ENCODE measurements at regions not wholly inside any gene's neighbourhood (a gene's known extent, or its start where the extent isn't known, plus 50 kb on each side); places are given as distances from the start of the nearest gene placed in this dataset.

DNA sequence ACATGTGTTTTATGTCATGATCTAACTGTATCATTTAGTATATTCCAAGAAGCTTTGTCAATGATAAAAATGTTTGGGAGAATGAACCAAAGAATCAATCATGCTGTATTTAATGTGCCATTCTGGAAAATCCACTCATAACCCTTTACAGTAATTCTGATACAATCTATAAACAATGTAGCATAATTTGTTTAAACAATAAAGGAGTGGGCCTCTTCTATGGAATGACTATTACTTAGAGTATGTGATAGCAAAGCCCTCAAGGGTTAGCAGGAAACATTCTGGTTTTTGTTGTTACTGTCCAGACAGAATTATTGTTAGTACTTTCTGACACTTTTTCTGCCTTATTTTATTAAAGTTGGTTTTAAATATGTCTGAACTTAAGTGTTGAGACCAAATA is 1073.1 kb downstream of the SLITRK5 start:
- Histone ChIP-seq H3K36me3 (no peaks in the 10 kb centered on the region), H3K9me3 (no peaks in the 10 kb centered on the region), H3K4me3 (no peak overlapping the region), H3K27ac (no peak overlapping the region), H3K4me1 (no peaks in the 10 kb centered on the region), H3K27me3 (no peaks in the 10 kb centered on the region)
- DNase-seq = no peak
- no peak for TF ChIP-seq POLR2AphosphoS5 (IDR thresholded peaks at IDR 0.05)
- no peak for TF ChIP-seq EP300 (IDR thresholded peaks at IDR 0.05; ENCODE audit: low read depth)
- no peak for TF ChIP-seq POLR2A (IDR thresholded peaks at IDR 0.05)
- TF ChIP-seq, protein P1, sequence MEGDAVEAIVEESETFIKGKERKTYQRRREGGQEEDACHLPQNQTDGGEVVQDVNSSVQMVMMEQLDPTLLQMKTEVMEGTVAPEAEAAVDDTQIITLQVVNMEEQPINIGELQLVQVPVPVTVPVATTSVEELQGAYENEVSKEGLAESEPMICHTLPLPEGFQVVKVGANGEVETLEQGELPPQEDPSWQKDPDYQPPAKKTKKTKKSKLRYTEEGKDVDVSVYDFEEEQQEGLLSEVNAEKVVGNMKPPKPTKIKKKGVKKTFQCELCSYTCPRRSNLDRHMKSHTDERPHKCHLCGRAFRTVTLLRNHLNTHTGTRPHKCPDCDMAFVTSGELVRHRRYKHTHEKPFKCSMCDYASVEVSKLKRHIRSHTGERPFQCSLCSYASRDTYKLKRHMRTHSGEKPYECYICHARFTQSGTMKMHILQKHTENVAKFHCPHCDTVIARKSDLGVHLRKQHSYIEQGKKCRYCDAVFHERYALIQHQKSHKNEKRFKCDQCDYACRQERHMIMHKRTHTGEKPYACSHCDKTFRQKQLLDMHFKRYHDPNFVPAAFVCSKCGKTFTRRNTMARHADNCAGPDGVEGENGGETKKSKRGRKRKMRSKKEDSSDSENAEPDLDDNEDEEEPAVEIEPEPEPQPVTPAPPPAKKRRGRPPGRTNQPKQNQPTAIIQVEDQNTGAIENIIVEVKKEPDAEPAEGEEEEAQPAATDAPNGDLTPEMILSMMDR (IDR thresholded peaks at IDR 0.05) = no peak
- intact Hi-C loops (cut with DNase I; ENCODE audit: low total_unique reads) (no loop called here), in situ Hi-C loops (cut with MboI; ENCODE audit: low pct_ligation_motif_present in 1 of 4, low pct_unique_long_range_greater_than_20kb in 1 of 4, low sequenced_read_pairs in 3 of 4) (no loop called here)

DNA sequence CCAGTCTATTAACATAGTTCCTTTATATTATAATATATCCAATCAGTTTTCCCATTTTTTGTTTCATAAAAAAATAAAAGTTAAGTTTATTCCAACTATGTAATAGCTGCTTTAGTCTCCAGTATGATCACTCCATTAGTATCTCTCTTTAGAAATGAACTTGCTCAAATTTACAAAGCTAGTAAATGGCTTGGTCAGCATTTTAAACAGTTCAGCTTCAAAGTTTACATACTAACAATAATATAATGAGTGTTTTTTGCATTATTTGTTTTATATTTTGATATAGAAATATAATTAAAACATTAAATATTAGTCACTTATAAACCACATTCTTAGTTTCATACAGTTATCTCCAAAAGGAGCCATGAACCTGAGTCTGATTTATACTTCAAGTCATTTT is 1073.8 kb downstream of the SLITRK5 start:
- Histone ChIP-seq H3K36me3 (no peaks in the 10 kb centered on the region), H3K27me3 (no peaks in the 10 kb centered on the region), H3K4me1 (no peaks in the 10 kb centered on the region), H3K27ac (no peak overlapping the region), H3K9me3 (no peaks in the 10 kb centered on the region), H3K4me3 (no peak overlapping the region)
- no peak for TF ChIP-seq POLR2A (IDR thresholded peaks at IDR 0.05)
- no peak for TF ChIP-seq POLR2AphosphoS5 (IDR thresholded peaks at IDR 0.05)
- TF ChIP-seq EP300 (IDR thresholded peaks at IDR 0.05; ENCODE audit: low read depth) = no peak
- TF ChIP-seq, protein P1 (IDR thresholded peaks at IDR 0.05) = no peak
- in situ Hi-C loops (cut with MboI; ENCODE audit: low pct_ligation_motif_present in 1 of 4, low pct_unique_long_range_greater_than_20kb in 1 of 4, low sequenced_read_pairs in 3 of 4) (no loop called here), intact Hi-C loops (cut with DNase I; ENCODE audit: low total_unique reads) (no loop called here)
- DNase-seq = no peak

DNA sequence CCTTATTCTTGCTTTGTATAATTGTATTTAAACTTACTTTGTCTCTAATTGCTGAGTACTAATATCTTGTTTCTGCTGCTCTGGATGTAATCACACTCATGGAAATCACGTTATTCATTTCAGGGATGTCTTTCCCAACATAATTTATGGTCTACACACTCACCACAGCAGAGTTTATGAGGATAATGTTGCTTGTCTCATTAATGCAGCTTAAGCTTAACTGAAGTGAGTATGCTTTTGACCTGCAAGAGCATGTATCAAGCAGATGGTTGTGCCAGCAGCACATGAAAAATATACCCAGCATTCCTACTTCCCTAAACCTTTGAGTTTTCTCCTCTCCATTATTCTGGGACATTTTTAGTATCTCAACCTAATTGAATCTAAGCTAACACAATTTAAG is 1080.9 kb downstream of the SLITRK5 start:
- no peaks in the 10 kb centered on the region for H3K27me3 ChIP-seq
- H3K4me3 ChIP-seq = no peak overlapping the region
- no peak for DNase-seq
- WGBS, 2 donors (ENCODE audit: low coverage in 1 of 2) = 49 to 57% methylated on average over 1 of the region's 1 CpG
- H3K36me3 ChIP-seq = no peaks in the 10 kb centered on the region
- no peak overlapping the region for H3K27ac ChIP-seq
- intact Hi-C loops (cut with DNase I; ENCODE audit: low total_unique reads) (no loop called here), in situ Hi-C loops (cut with MboI; ENCODE audit: low pct_ligation_motif_present in 1 of 4, low pct_unique_long_range_greater_than_20kb in 1 of 4, low sequenced_read_pairs in 3 of 4) (no loop called here)
- H3K4me1 ChIP-seq = no peaks in the 10 kb centered on the region
- TF ChIP-seq POLR2AphosphoS5 (IDR thresholded peaks at IDR 0.05) = no peak
- no peak for TF ChIP-seq EP300 (IDR thresholded peaks at IDR 0.05; ENCODE audit: low read depth)
- H3K9me3 ChIP-seq = no peaks in the 10 kb centered on the region

DNA sequence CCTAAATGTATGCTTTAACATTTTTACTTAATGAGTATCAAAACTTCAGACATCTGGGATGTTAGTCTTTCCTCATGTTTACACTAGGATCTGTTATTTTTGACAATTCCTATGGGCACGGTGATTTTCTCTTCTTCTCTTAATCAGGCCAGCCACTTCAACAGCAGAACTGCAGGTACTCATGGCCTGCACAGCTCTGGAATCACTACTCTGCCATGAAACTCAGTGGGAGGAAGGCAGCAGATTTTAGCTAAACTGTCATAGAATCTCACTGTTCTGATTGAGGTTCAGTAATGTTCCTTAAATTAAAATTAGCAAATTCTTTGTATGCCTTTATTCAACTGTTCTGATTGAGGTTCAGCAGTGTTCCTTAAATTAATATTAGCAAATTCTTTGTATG is 1083.0 kb downstream of the SLITRK5 start:
- Histone ChIP-seq H3K4me3 (no peak overlapping the region), H3K27ac (no peak overlapping the region), H3K9me3 (no peaks in the 10 kb centered on the region), H3K4me1 (no peaks in the 10 kb centered on the region), H3K27me3 (no peaks in the 10 kb centered on the region), H3K36me3 (no peaks in the 10 kb centered on the region)
- in situ Hi-C loops (cut with MboI; ENCODE audit: low pct_ligation_motif_present in 1 of 4, low pct_unique_long_range_greater_than_20kb in 1 of 4, low sequenced_read_pairs in 3 of 4) (no loop called here), intact Hi-C loops (cut with DNase I; ENCODE audit: low total_unique reads) (no loop called here)
- no peak for DNase-seq
- WGBS, 2 donors (ENCODE audit: low coverage in 1 of 2) = 80 to 83% methylated on average over 1 of the region's 1 CpG
- TF ChIP-seq POLR2A (IDR thresholded peaks at IDR 0.05) = no peak
- TF ChIP-seq, protein P1 (IDR thresholded peaks at IDR 0.05) = no peak
- no peak for TF ChIP-seq POLR2AphosphoS5 (IDR thresholded peaks at IDR 0.05)
- no peak for TF ChIP-seq EP300 (IDR thresholded peaks at IDR 0.05; ENCODE audit: low read depth)

DNA sequence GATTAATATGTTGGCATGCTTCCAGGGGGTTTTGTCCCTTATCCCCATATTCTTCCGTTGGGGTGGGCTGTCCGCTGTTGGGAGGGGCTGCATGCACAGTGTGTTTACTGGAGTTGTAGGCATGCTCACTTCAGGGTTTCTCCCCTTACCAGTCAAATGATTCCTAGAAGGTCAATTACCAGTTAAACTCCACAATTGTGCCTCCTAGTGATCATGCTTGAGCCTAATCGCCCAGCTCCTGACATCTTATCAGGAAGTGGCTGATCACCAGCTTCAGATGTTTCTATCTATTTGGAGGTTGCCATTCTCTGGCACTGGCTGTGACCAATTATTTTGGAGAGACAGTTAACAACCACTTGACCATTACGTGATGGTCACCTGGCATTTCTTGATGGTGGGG is 1090.0 kb downstream of the SLITRK5 start:
- Histone ChIP-seq H3K9me3 (no peaks in the 10 kb centered on the region), H3K36me3 (no peaks in the 10 kb centered on the region), H3K27me3 (no peaks in the 10 kb centered on the region), H3K4me3 (no peak overlapping the region), H3K4me1 (no peaks in the 10 kb centered on the region), H3K27ac (no peak overlapping the region)
- no peak for TF ChIP-seq EP300 (IDR thresholded peaks at IDR 0.05; ENCODE audit: low read depth)
- in situ Hi-C loops (cut with MboI; ENCODE audit: low pct_ligation_motif_present in 1 of 4, low pct_unique_long_range_greater_than_20kb in 1 of 4, low sequenced_read_pairs in 3 of 4) = no loop called here
- DNase-seq = no peak
- intact Hi-C loops (cut with DNase I; ENCODE audit: low total_unique reads) = no loop called here
- WGBS, 2 donors (ENCODE audit: low coverage in 1 of 2) = 80 to 91% methylated on average over 3 to 4 of the region's 4 CpGs
